Naive thymus-derived CD4-positive, alpha-beta T cell (primary cell): ENCODE measurements at regions not wholly inside any gene's neighbourhood (a gene's known extent, or its start where the extent isn't known, plus 50 kb on each side); places are given as distances from the start of the nearest gene placed in this dataset.

Experiments used
- ATAC-seq: fragments of 150-1000 bp; cut with Tn5 transposase; 2 replicates; pipeline ENCODE4 v1.10.0; 2021; ENCODE audit warnings: mild to moderate bottlenecking, moderate library complexity
- CTCF ChIA-PET: fragments of 350-600 bp; sonication (Branson Sonifier 250); formaldehyde crosslinking; loops from one replicate; lab custom pipeline; 2021; ENCODE audit warnings: antibody characterized with exemption; lab: Charles Lee
- POLR2A ChIA-PET: fragments of 350-600 bp; sonication (Branson Sonifier 250); formaldehyde crosslinking; loops from one replicate; lab custom pipeline; 2021; ENCODE audit warnings: antibody characterized with exemption, inconsistent platforms; lab: Charles Lee
- DNase-seq, 9 donors: peaks; one replicate each; pipeline versions ENCODE4 v3.0.0 to v3.0.0-alpha.2; 2020 to 2022; ENCODE audit warnings: mixed read lengths in 1 of 9
- H3K27ac ChIP-seq: one replicate; pipeline ENCODE4 v1.7.0; 2013; ENCODE audit warnings: mild to moderate bottlenecking, low read depth, low read length, moderate library complexity
- H3K27me3 ChIP-seq, 2 donors: one replicate each; pipeline ENCODE4 v1.7.0; 2013; ENCODE audit warnings: low read length in 2 of 2, mild to moderate bottlenecking in 2 of 2, moderate library complexity in 2 of 2; ENCODE audit not compliant: control insufficient read depth in 2 of 2, insufficient read depth in 2 of 2
- H3K36me3 ChIP-seq, 3 experiments: 1 replicate in 2 of 3; 2 replicates in 1 of 3; pipeline ENCODE4 v1.7.0; 2013; ENCODE audit warnings: low read length in 3 of 3, mild to moderate bottlenecking in 3 of 3, moderate library complexity in 1 of 3; ENCODE audit not compliant: insufficient read depth in 3 of 3, control insufficient read depth in 2 of 3
- H3K4me1 ChIP-seq, 2 donors: one replicate each; pipeline ENCODE4 v1.7.0; 2013; ENCODE audit warnings: low read length in 2 of 2, mild to moderate bottlenecking in 2 of 2, moderate library complexity in 1 of 2; ENCODE audit not compliant: control insufficient read depth in 2 of 2, insufficient read depth in 2 of 2
- H3K4me3 ChIP-seq: 2 replicates; pipeline ENCODE4 v1.7.0; 2013; ENCODE audit warnings: mild to moderate bottlenecking, low read length
- H3K9me3 ChIP-seq, 3 experiments: 1 replicate in 2 of 3; 2 replicates in 1 of 3; pipeline ENCODE4 v1.7.0; 2013; ENCODE audit warnings: low read length in 3 of 3; ENCODE audit not compliant: control insufficient read depth in 2 of 3
- H3K27ac Mint-ChIP-seq, 9 donors: one replicate each; pipeline ENCODE4 v1.8.0; 2020 to 2022; ENCODE audit warnings: mixed read lengths in 9 of 9, mild to moderate bottlenecking in 8 of 9, moderate library complexity in 5 of 9, inconsistent platforms in 2 of 9
- H3K27me3 Mint-ChIP-seq, 5 donors: one replicate each; pipeline ENCODE4 v1.8.0; 2021 to 2022; ENCODE audit warnings: mixed read lengths in 5 of 5, mild to moderate bottlenecking in 1 of 5
- H3K36me3 Mint-ChIP-seq, 5 donors: one replicate each; pipeline ENCODE4 v1.8.0; 2020 to 2022; ENCODE audit warnings: mixed read lengths in 5 of 5, mild to moderate bottlenecking in 3 of 5, inconsistent platforms in 1 of 5
- H3K4me1 Mint-ChIP-seq, 7 donors: one replicate each; pipeline ENCODE4 v1.8.0; 2020 to 2022; ENCODE audit warnings: mixed read lengths in 7 of 7, mild to moderate bottlenecking in 3 of 7, inconsistent platforms in 1 of 7
- H3K4me3 Mint-ChIP-seq, 10 donors: one replicate each; pipeline ENCODE4 v1.8.0; 2020 to 2022; ENCODE audit warnings: mild to moderate bottlenecking in 10 of 10, mixed read lengths in 10 of 10, moderate library complexity in 6 of 10, inconsistent platforms in 2 of 10
- H3K9me3 Mint-ChIP-seq, 11 donors: one replicate each; pipeline ENCODE4 v1.8.0; 2020 to 2022; ENCODE audit warnings: mixed read lengths in 11 of 11, mild to moderate bottlenecking in 4 of 11, inconsistent platforms in 1 of 11, moderate library complexity in 1 of 11
- intact Hi-C, 2 donors: fragments of 100-400 bp; cut with micrococcal nuclease; formaldehyde crosslinking; loops; one replicate each; pipeline ENCODE4 v1.15.1; 2023

GRCh38 chr6:145266432-145267075 is 468.8 kb downstream of the EPM2A start:
- Mint-ChIP-seq H3K4me1 (no peaks in the 10 kb centered on the region), H3K27ac (no peak overlapping the region), H3K27me3 (peaks cover 0 to 9% (median 5%) of the 10 kb centered on the region in 5 donors), H3K4me3 (no peak overlapping the region), H3K9me3 (no peaks in the 10 kb centered on the region), H3K36me3 (no peaks in the 10 kb centered on the region)
- no peaks in the 10 kb centered on the region for H3K9me3 ChIP-seq
- H3K36me3 ChIP-seq: no peaks in the 10 kb centered on the region
- H3K27ac ChIP-seq: no peak overlapping the region
- ChIA-PET CTCF (no interaction called here), POLR2A (no interaction called here)
- intact Hi-C loops: no loop called here
- no peaks in the 10 kb centered on the region for H3K27me3 ChIP-seq
- no peaks in the 10 kb centered on the region for H3K4me1 ChIP-seq
- H3K4me3 ChIP-seq: no peak overlapping the region
- ATAC-seq (no peak), DNase-seq (no peak)

DNA sequence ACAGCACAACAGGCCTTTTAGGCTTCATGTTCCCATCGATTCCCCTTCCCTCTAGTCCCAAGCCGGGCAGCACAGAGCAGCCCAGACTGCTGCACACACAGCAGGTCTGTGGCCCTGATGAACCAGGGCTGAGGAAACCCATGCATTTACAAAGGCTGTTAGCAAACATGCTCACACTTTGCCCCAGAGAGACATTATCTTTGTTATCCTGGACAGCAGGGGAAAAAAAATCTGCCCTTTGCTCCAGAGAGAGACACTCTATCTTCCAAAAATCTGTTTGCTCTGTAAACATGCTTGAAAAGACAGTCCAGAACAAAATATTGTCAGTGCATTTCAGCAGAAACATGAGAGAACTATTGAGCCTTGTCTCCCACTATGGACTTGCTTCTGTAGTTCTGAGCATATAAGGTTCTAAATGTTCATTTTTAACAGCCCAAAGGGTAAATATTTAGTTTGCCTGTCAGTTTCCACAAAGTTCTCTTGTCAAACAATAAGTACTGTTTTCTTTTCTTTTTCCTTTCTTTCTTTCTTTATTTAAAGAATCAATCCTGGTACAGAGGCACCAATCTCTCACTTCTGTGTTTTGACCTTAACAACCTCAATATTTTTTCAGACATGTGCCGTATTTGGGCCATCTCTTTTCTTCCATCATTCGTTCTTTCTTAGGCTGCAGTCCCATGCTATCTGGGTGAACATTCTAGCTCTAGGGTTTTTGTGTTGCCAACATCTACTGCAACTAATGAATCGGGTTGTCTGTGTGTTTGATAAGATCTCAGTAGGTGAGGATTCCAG is 468.0 kb downstream of the EPM2A start:
- Histone ChIP-seq H3K27me3 (no peaks in the 10 kb centered on the region), H3K4me1 (no peaks in the 10 kb centered on the region), H3K27ac (no peak overlapping the region), H3K36me3 (no peaks in the 10 kb centered on the region), H3K9me3 (no peaks in the 10 kb centered on the region), H3K4me3 (no peak overlapping the region)
- Mint-ChIP-seq H3K4me1 (no peaks in the 10 kb centered on the region), H3K27me3 (peaks cover 0 to 7% (median 3%) of the 10 kb centered on the region in 5 donors), H3K4me3 (no peak overlapping the region), H3K9me3 (no peaks in the 10 kb centered on the region), H3K36me3 (no peaks in the 10 kb centered on the region), H3K27ac (no peak overlapping the region)
- intact Hi-C loops: no loop called here
- ChIA-PET CTCF (no interaction called here), POLR2A (no interaction called here)
- DNase-seq (no peak), ATAC-seq (no peak)

DNA sequence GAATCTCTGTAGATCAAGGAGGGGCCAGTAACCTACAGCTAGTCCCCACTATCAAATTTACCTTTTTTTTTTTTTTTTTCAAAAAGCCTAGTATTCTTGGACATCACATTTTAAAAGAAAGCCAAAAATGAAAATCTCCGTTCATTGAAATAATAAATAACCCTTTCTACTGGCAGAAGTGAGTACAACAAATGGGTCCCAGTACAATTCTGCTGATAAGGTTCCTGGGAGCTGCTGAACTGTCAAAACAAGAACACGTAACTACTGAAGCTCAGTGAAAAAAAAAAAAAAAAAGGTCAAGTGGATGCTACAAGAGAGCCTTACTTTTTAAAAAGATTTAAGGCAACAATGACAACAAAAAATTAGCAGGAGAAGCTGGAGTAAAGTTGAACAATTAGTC is 464.9 kb downstream of the EPM2A start:
- Mint-ChIP-seq H3K27me3 (peaks cover 0 to 6% (median 4%) of the 10 kb centered on the region in 5 donors), H3K27ac (no peak overlapping the region), H3K4me1 (no peaks in the 10 kb centered on the region), H3K9me3 (no peaks in the 10 kb centered on the region), H3K4me3 (no peak overlapping the region), H3K36me3 (no peaks in the 10 kb centered on the region)
- no peak overlapping the region for H3K4me3 ChIP-seq
- ChIA-PET POLR2A (no interaction called here), CTCF (no interaction called here)
- no peaks in the 10 kb centered on the region for H3K4me1 ChIP-seq
- DNase-seq: no peak
- intact Hi-C loops: no loop called here
- no peaks in the 10 kb centered on the region for H3K36me3 ChIP-seq
- no peak overlapping the region for H3K27ac ChIP-seq
- ATAC-seq: no peak
- H3K9me3 ChIP-seq: no peaks in the 10 kb centered on the region
- no peaks in the 10 kb centered on the region for H3K27me3 ChIP-seq

- no peaks in the 10 kb centered on the region for H3K36me3 ChIP-seq
- H3K9me3 Mint-ChIP-seq: no peaks in the 10 kb centered on the region
- intact Hi-C loops: no loop called here
- no peak overlapping the region for H3K27ac ChIP-seq
- no peaks in the 10 kb centered on the region for H3K4me1 ChIP-seq
- H3K4me1 Mint-ChIP-seq: no peaks in the 10 kb centered on the region
- H3K9me3 ChIP-seq: no peaks in the 10 kb centered on the region
- DNase-seq (no peak), ATAC-seq (no peak)
- no peak overlapping the region for H3K4me3 Mint-ChIP-seq
- no peaks in the 10 kb centered on the region for H3K36me3 Mint-ChIP-seq
- H3K27me3 ChIP-seq: no peaks in the 10 kb centered on the region
- H3K27ac Mint-ChIP-seq: no peak overlapping the region
- ChIA-PET CTCF (no interaction called here), POLR2A (no interaction called here)
- H3K4me3 ChIP-seq: no peak overlapping the region
- peaks cover 0 to 6% (median 4%) of the 10 kb centered on the region in 5 donors for H3K27me3 Mint-ChIP-seq
Observed at GRCh38 chr6:145271040-145271439, 464.3 kb downstream of the EPM2A start.

DNA sequence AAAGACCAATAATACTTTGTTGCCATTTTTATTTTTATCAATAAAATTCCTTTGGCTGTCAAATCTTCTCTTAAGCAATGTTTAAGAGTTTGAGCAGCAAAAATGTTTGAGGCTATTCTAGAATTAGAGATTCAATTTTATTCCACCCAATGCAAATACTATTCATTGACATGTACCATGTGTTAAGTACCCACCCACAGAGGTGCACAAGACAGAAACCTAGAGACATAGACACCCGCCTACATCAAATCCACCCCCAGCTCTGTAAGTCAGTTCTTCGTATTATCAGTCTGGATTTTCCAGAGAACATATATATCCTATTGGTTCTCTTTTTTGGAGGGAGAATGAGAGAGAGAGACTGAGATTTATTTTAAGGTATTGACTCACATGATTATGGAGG is 463.7 kb downstream of the EPM2A start:
- Mint-ChIP-seq H3K27me3 (peaks cover 0 to 6% (median 5%) of the 10 kb centered on the region in 5 donors), H3K4me1 (no peaks in the 10 kb centered on the region), H3K4me3 (no peak overlapping the region), H3K36me3 (no peaks in the 10 kb centered on the region), H3K9me3 (no peaks in the 10 kb centered on the region), H3K27ac (no peak overlapping the region)
- no peaks in the 10 kb centered on the region for H3K4me1 ChIP-seq
- H3K9me3 ChIP-seq: no peaks in the 10 kb centered on the region
- ATAC-seq (no peak), DNase-seq (no peak)
- intact Hi-C loops: no loop called here
- no peak overlapping the region for H3K27ac ChIP-seq
- H3K36me3 ChIP-seq: no peaks in the 10 kb centered on the region
- H3K4me3 ChIP-seq: no peak overlapping the region
- H3K27me3 ChIP-seq: no peaks in the 10 kb centered on the region
- ChIA-PET CTCF (no interaction called here), POLR2A (no interaction called here)

GRCh38 chr6:145272246-145272645 is 463.1 kb downstream of the EPM2A start:
- no peak overlapping the region for H3K27ac Mint-ChIP-seq

DNA sequence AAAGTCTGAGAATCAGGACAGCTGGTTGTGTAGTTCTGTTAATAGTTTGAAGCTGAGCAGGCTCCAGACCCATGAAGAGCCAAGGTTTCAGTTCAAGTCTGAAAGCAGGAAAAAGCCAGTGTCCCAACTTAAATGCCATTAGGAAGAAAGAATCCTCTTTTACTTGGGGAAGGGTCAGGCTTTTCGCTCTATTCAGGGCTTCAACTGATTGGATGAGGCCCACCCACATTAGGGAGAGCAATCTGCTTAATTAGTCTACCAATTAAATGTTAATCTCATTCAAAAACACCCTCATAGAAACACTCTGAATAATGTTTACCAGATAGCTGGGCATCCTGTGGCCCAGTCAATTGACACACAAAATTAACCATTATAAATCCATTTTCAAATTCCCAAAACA is 462.2 kb downstream of the EPM2A start:
- Histone ChIP-seq H3K9me3 (no peaks in the 10 kb centered on the region), H3K36me3 (no peaks in the 10 kb centered on the region), H3K27me3 (no peaks in the 10 kb centered on the region), H3K4me1 (no peaks in the 10 kb centered on the region), H3K4me3 (no peak overlapping the region), H3K27ac (no peak overlapping the region)
- ATAC-seq: no peak
- Mint-ChIP-seq H3K4me1 (no peaks in the 10 kb centered on the region), H3K27ac (no peak overlapping the region), H3K4me3 (no peak overlapping the region), H3K36me3 (no peaks in the 10 kb centered on the region), H3K9me3 (no peaks in the 10 kb centered on the region), H3K27me3 (peaks cover 0 to 6% (median 4%) of the 10 kb centered on the region in 5 donors)
- intact Hi-C loops: no loop called here
- CTCF ChIA-PET: no interaction called here
- POLR2A ChIA-PET: no interaction called here
- DNase-seq: no peak

More at GRCh38 chr6:145272246-145272645, 463.1 kb downstream of the EPM2A start:
- no peak overlapping the region for H3K4me3 Mint-ChIP-seq
- CTCF ChIA-PET: no interaction called here
- Histone ChIP-seq H3K9me3 (no peaks in the 10 kb centered on the region), H3K27me3 (no peaks in the 10 kb centered on the region), H3K4me3 (no peak overlapping the region), H3K27ac (no peak overlapping the region), H3K4me1 (no peaks in the 10 kb centered on the region), H3K36me3 (no peaks in the 10 kb centered on the region)
- no peaks in the 10 kb centered on the region for H3K4me1 Mint-ChIP-seq
- peaks cover 0 to 8% (median 5%) of the 10 kb centered on the region in 5 donors for H3K27me3 Mint-ChIP-seq
- POLR2A ChIA-PET: no interaction called here
- intact Hi-C loops: no loop called here
- DNase-seq: no peak
- ATAC-seq: no peak
- H3K9me3 Mint-ChIP-seq: no peaks in the 10 kb centered on the region
- H3K36me3 Mint-ChIP-seq: no peaks in the 10 kb centered on the region
